Testis (tissue), 2 donors: ENCODE measurements at regions not wholly inside any gene's neighbourhood (a gene's known extent, or its start where the extent isn't known, plus 50 kb on each side); places are given as distances from the start of the nearest gene placed in this dataset.

Experiments used
- DNase-seq: peaks from one replicate; pipeline ENCODE4 v3.0.0-alpha.2; 2019
- H3K27ac ChIP-seq, 2 donors: fragments of 200-600 bp; sonication (generic); one replicate each; pipeline ENCODE4 v1.5.1; 2019
- H3K27me3 ChIP-seq: fragments of 200-600 bp; sonication (generic); one replicate; pipeline ENCODE4 v1.5.1; 2019
- H3K36me3 ChIP-seq: fragments of 200-600 bp; sonication (generic); one replicate; pipeline ENCODE4 v1.5.1; 2017; ENCODE audit warnings: low read depth; ENCODE audit errors: missing control alignments
- H3K4me1 ChIP-seq: fragments of 200-600 bp; sonication (generic); one replicate; pipeline ENCODE4 v1.5.1; 2019
- H3K4me3 ChIP-seq, 2 donors: fragments of 200-600 bp; sonication (generic); one replicate each; pipeline ENCODE4 v1.5.1; 2017 to 2019
- H3K9me3 ChIP-seq: fragments of 200-600 bp; sonication (generic); one replicate; pipeline ENCODE4 v1.5.1; 2017
- CTCF ChIP-seq, 3 experiments: fragments of 450-650 bp in 2 of 3; fragments of 200-600 bp in 1 of 3; sonication (generic) in 1 of 3; IDR thresholded peaks; one replicate each; pipeline ENCODE4 v1.5.1; 2016 to 2019; ENCODE audit warnings: antibody characterized with exemption in 3 of 3, mild to moderate bottlenecking in 2 of 3, moderate library complexity in 1 of 3
- POLR2A ChIP-seq: fragments of 450-650 bp; IDR thresholded peaks from one replicate; pipeline ENCODE4 v1.6.1; 2017; ENCODE audit warnings: antibody characterized with exemption, mild to moderate bottlenecking, moderate library complexity
- WGBS, 2 donors: methylation state at CpG; one replicate each; pipeline ENCODE4 v1.1.5; 2018; 5-methylcytosine and 5-hydroxymethylcytosine counted together
- intact Hi-C: fragments of 100-400 bp; cut with DNase I; formaldehyde crosslinking; loops from one replicate; pipeline ENCODE4 v1.15.1; 2023; ENCODE audit warnings: low total_unique reads

DNA sequence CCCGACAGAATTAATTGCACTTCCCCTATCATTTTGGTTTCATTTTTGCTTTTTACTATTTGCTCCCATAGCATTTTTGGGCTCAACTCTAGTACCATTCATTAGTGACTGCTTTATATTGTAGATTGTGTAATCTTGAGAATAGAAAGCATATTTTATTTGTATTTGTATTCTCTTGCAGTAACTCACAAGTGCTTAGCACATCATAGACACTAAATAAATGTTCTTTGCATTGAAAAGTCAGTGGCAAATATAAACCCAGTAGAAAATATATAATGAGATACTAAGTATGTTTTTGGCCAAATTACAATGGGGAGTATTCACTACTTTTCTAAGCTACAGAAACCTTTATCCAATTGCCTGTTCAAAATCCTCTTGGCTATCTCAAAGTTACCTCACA, 359.7 kb upstream of the CAMK1G start:
- Histone ChIP-seq H3K27me3 (no peaks in the 10 kb centered on the region), H3K4me1 (no peaks in the 10 kb centered on the region), H3K9me3 (no peaks in the 10 kb centered on the region), H3K27ac (no peak overlapping the region), H3K4me3 (no peak overlapping the region), H3K36me3 (no peaks in the 10 kb centered on the region)
- 80 to 83% methylated on average over 1 of the region's 1 CpG for WGBS, 2 donors
- intact Hi-C loops = no loop called here
- TF ChIP-seq POLR2A (no peak), CTCF (IDR thresholded peaks at IDR 0.05) (no peak)
- no peak for DNase-seq

- Histone ChIP-seq H3K4me3 (no peak overlapping the region), H3K9me3 (no peaks in the 10 kb centered on the region), H3K27me3 (no peaks in the 10 kb centered on the region), H3K36me3 (no peaks in the 10 kb centered on the region), H3K27ac (no peak overlapping the region), H3K4me1 (no peaks in the 10 kb centered on the region)
- no peak for TF ChIP-seq POLR2A
- TF ChIP-seq CTCF (IDR thresholded peaks at IDR 0.05) = no peak
- intact Hi-C loops = no loop called here
- no peak for DNase-seq
- WGBS, 2 donors = 89 to 90% methylated on average over 4 of the region's 4 CpGs
Observed at GRCh38 chr1:209224886-209225285, 358.6 kb upstream of the CAMK1G start.

DNA sequence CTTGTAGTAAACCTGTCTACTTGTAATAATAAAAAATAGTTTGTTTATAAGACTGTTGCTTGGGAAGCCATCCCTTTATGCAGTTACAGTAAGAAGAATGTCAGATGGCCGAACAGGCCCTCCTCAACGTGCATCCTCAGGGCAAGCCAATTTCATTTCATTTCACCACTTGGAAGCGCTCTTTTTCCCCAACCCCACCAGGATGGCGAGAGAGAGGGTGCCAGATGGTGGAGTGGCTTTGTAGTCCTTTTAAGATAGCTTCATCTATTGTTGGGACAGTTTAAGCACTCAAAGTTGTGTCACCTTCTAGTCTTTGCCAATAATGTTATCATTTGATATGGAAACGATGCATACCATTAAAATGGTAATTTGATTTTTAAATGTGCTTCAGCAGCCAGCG, 356.3 kb upstream of the CAMK1G start:
- WGBS, 2 donors = 77 to 79% methylated on average over 6 of the region's 6 CpGs
- H3K27ac ChIP-seq = no peak overlapping the region
- no peak for DNase-seq
- intact Hi-C loops = no loop called here
- H3K4me1 ChIP-seq = no peaks in the 10 kb centered on the region
- no peak overlapping the region for H3K4me3 ChIP-seq
- H3K27me3 ChIP-seq = no peaks in the 10 kb centered on the region
- H3K9me3 ChIP-seq = no peaks in the 10 kb centered on the region
- TF ChIP-seq POLR2A (no peak), CTCF (IDR thresholded peaks at IDR 0.05) (no peak)
- H3K36me3 ChIP-seq = no peaks in the 10 kb centered on the region

DNA sequence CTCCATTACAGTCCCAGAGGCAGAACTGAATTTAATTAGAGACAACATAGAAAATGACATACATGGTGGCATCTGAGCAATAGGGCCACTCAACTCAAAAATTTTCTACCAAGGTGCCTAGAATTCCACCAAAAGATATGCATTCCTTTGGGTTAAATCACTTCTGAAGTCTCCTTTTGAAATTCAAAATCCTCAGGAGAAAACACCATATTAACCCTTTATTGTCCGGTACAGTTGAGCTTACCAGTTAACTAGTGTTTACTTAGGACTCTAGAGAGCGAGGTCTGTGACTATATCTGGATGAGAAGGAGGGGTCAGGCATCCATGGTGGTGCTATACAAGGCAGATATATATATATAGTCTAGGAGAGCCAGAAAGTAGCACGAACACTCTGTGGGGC, 355.6 kb upstream of the CAMK1G start:
- TF ChIP-seq CTCF (IDR thresholded peaks at IDR 0.05) (no peak), POLR2A (no peak)
- H3K36me3 ChIP-seq = no peaks in the 10 kb centered on the region
- H3K4me1 ChIP-seq = no peaks in the 10 kb centered on the region
- no peaks in the 10 kb centered on the region for H3K27me3 ChIP-seq
- no peak overlapping the region for H3K27ac ChIP-seq
- no peak overlapping the region for H3K4me3 ChIP-seq
- H3K9me3 ChIP-seq = no peaks in the 10 kb centered on the region
- no peak for DNase-seq
- 88 to 92% methylated on average over 3 of the region's 3 CpGs for WGBS, 2 donors
- intact Hi-C loops = no loop called here

DNA sequence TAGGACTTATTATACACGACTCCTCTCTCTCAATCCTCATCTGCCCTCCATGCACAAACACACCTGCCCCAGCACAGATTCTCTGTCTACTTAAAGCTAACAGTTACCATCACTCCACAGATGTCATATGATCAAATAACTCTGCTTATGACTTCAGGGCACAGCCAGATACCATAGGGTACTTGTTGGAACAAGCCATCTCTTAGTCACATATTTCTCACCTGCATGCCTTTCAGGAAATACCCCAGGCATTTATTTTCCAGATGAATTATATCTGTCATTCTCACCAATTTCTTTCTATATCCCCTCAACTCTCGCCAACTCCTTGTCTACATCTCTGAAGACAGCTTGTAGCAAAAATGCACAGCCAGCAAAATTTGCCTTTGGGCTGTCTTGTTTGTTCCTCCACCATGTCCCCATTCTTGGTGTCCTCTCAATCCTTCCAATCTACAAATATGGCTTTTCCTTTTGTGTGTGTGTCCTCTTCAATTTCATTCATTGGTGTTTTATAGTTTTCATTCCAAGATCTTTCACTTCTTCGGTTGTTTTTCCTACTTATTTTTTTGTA, 353.9 kb upstream of the CAMK1G start:
- TF ChIP-seq CTCF (IDR thresholded peaks at IDR 0.05) (no peak), POLR2A (no peak)
- 89 to 91% methylated on average over 3 of the region's 3 CpGs for WGBS, 2 donors
- no peak for DNase-seq
- H3K9me3 ChIP-seq = no peaks in the 10 kb centered on the region
- H3K27me3 ChIP-seq = no peaks in the 10 kb centered on the region
- no peaks in the 10 kb centered on the region for H3K4me1 ChIP-seq
- intact Hi-C loops = no loop called here
- H3K36me3 ChIP-seq = no peaks in the 10 kb centered on the region
- no peak overlapping the region for H3K4me3 ChIP-seq
- H3K27ac ChIP-seq = no peak overlapping the region
